HG03039 (cell line): ENCODE measurements at regions not wholly inside any gene's neighbourhood (a gene's known extent, or its start where the extent isn't known, plus 50 kb on each side); places are given as distances from the start of the nearest gene placed in this dataset.
"Not testable (repeated sequence)": the region's sequence is repeated elsewhere in the genome, so short reads cannot be mapped to it uniquely, and the experiment has no call there.

ENCODE experiments used
- ATAC-seq: cut with Tn5 transposase; IDR thresholded peaks from one replicate; pipeline ENCODE4 v1.9.1; 2021; ENCODE audit warnings: mild to moderate bottlenecking, moderate library complexity; ENCODE audit not compliant: unreplicated experiment

- no peak for ATAC-seq
These were observed 1731.0 kb downstream of the SLITRK5 start for GRCh38 chr13:89402211-89402610.

GRCh38 chr13:89406096-89406495 is 1734.9 kb downstream of the SLITRK5 start:
- ATAC-seq, result not testable (repeated sequence)

GRCh38 chr13:89407357-89407756 is 1736.2 kb downstream of the SLITRK5 start:
- ATAC-seq, result no peak

DNA sequence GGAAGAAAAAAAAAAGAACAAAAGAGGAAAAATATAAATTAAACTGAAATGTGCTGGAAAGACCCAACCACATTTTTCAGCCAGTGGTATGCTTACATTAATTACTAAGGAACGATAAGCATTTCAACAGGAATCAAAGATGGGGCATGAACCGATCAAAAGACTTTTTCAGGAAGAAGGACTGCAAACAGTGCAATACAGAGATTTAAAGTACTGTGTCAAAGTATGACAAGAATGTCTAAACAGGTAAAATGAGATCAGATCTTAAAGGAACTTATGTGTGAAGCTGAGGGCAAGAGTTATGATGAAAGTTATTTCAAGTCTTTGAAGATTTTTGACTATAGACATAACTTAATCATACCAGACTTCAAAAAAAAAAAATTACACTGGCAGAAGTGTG is 1761.8 kb downstream of the SLITRK5 start:
- no peak for ATAC-seq

GRCh38 chr13:89434624-89435023 is 1763.5 kb downstream of the SLITRK5 start:
- ATAC-seq, result not testable (repeated sequence)

- no peak for ATAC-seq
These were observed 1783.5 kb downstream of the SLITRK5 start for GRCh38 chr13:89454681-89455080.

- ATAC-seq, result no peak
These were observed 1784.1 kb downstream of the SLITRK5 start for GRCh38 chr13:89455225-89455624.

DNA sequence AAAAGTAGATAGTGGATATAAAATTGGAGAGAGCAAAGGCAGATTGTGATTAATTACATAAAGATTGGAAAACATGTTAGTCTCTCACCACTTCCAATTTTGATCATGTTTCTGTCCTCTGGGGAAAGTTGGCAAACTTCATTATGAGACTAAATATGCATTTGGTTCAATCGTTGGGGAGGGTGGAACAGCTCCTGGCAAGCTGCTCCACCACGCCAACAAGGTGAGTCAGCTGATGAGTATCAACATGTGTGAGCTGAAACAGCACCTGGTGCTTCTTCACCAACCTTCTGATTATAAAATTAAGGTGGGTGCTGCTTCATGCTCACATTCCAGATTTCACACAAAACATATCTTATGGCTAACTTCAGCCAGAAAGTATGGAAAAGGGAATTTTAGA is 1784.6 kb downstream of the SLITRK5 start:
- no peak for ATAC-seq

DNA sequence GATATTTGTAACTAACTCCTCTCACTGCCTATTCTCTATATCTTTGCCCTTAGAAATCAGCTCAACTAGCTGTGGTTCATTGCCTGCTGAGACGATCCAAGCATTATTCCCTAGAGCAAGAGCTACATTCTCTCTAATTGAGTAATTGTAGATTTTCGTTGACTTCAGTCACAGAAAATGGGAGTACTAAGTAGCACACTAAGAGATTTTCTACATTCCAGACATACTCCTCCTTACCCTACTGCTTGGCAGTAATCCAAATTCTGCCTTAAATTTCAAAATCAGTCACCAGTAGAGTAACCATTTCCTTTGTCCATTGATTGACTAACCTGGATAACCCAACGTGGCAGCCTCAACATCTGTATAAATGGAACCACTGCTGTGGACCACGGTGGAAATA is 1786.8 kb downstream of the SLITRK5 start:
- ATAC-seq, result no peak

GRCh38 chr13:89458456-89458855 is 1787.3 kb downstream of the SLITRK5 start:
- ATAC-seq, result no peak

DNA sequence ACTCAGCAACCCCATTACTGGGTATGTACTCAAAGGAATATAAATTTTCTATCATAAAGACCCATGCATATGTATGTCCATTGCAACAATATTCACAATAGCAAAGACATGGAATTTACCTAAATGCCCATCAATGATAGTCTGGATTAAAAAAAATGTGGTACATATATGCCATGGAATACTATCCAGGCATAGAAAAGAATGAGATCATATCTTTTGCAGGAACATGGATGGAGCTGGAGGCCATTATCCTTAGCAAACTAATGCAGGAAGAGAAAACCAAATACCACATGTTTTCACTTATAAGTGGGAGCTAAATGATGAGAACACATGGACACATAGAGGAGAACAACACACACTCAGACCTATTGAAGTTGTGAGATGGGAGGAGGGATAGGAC is 1789.7 kb downstream of the SLITRK5 start:
- ATAC-seq, result not testable (repeated sequence)

- ATAC-seq, result no peak
These were observed 1794.2 kb downstream of the SLITRK5 start for GRCh38 chr13:89465366-89465765.

DNA sequence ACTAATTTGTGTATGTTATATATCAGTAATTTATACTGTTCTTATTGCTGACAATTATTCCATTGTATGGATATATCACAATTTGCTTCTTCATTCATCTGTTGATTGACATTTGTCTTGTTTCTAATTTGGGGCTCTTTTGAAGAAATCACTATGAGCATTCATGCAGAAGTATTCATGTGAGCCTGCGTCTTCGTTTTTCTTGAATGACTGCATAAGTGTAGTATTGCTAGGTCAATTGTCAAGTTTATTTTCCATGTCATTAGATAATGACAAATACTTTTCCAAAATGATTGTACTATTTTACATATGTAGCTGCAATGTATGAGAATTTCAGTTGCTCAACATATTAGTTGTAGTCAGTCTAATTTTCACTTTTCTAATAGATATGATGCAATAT is 1796.9 kb downstream of the SLITRK5 start:
- no peak for ATAC-seq

DNA sequence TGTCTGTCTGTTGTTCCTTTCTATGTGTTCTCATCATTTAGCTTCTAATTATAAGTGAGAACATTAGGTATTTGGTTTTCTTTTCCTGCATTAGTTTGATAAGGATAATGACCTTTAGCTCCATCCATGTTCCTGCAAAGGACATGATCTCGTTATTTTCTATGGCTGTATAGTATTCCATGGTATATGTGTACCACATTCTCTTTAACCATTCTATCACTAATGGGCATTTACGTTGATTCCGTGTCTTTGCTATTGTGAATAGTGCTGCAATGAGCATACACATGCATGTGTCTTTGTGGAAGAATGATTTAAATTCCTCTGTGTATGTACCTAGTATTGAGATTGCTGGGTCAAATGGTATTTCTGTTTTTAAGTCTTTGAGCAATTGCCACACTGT is 1799.7 kb downstream of the SLITRK5 start:
- ATAC-seq, result no peak

DNA sequence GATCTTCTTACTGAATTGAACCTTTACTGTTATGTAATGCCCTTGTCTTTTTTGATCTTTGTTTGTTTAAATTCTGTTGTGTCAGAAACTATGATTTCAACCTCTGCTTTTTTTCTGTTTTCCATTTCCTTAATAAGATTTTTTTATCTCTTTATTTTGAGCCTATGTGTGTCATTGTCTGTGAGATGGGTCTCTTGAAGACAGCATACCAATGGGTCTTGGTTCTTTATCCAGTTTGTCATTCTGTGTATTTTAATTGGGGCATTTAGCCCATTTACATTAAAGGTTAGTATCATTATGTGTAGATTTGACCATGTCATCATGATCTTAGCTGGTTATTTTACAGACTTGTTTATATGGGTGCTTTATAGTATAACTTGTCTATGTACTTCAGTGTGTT is 1803.3 kb downstream of the SLITRK5 start:
- no peak for ATAC-seq

DNA sequence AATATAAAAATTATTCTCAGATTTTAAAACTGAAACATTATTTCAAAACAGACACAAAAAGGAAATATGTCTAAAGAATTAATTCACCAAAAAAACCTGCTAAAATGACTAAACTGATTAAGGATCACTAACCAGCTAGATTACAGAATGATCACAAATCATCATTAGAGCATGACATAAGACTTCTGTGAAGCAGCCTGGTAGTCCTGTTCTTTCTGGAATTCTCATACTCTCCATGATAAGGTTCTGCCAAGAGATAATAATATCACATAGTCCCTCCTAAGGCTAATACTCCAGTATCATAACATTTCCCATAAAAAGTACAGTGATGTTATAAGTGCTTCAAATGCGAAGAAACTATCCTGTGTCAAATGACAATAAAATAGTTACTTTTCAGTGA is 1814.9 kb downstream of the SLITRK5 start:
- no peak for ATAC-seq

DNA sequence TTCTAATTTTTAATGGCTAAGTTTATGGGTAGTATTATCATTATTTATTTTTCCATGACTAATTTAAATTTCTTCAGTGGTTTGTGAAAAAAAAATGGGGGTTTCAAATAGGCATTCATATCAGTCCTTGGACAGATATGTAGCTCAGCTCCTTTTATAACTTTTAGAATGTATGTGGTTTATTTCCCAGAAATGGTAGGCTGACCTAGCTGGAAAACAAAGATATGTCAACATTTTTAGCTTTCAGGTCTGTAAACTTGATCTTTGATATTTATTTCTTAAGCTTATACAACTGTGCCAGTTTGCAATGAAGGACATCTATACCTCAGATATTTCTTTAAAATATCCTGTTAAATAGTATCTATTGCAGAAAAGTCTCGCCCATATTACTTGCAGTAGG is 1815.5 kb downstream of the SLITRK5 start:
- no peak for ATAC-seq

GRCh38 chr13:89490661-89491060 is 1819.5 kb downstream of the SLITRK5 start:
- no peak for ATAC-seq

GRCh38 chr13:89496478-89496877 is 1825.3 kb downstream of the SLITRK5 start:
- ATAC-seq, result no peak

DNA sequence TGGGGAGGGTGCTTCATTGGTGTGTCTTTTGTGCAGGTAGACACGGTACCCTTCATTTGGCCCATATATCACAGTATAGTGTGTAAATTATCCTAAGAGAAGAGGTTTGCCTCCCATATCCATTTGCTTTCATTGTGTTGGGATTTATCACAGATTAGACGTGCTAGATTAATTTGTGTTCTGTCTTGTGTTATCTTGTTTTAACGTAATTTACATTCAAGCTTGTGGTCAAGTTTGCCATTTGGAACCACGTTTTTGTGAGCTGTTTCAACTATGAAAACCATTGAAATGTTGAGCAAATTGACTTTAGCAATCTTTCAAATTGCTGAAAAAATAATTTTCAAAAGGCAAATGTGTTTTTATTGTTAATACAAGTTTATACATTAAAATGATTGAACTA is 1826.5 kb downstream of the SLITRK5 start:
- no peak for ATAC-seq

GRCh38 chr13:89502286-89502685 is 1831.1 kb downstream of the SLITRK5 start:
- no peak for ATAC-seq

DNA sequence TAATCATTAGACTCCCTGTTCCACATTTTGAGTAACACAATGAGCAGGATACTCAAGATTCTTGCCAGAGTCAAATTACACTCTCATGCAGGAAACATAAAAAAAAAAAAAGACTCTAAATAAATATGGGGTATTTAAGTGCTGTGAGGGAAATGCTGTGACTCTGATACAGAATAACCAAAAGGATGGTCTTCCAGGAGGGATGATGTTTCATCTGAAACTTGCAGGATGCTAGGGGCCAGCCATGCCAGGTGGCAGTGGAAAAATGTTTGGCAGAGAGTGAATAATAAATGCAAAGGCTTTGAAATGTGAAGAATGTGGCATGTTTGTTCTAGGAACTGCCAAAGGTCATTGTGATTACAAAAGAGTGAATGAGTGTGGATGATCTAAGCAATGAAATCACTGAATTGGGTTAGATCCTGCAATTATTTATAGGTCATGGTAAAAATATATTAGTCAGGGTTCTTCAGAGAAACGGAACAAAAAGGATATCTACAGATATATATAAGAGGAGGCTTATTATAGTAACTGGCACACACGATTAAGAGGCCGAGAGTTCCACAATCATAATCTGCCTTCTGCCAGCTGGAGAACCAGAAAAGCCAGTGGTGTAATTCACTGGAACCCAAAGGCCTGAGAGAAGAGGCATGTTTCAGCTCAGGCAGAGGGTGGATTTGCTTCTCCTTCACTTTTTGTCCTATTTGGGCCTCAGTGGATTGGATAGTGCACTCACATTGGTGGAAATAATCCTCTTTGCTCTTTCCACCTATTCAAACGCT is 1832.8 kb upstream of the MIR17HG start:
- no peak for ATAC-seq

- no peak for ATAC-seq
These were observed 1831.5 kb upstream of the MIR17HG start for GRCh38 chr13:89515948-89516347.
